ENCODE measurements at regions not wholly inside any gene's neighbourhood (a gene's known extent, or its start where the extent isn't known, plus 50 kb on each side); places are given as distances from the start of the nearest gene placed in this dataset.

DNA sequence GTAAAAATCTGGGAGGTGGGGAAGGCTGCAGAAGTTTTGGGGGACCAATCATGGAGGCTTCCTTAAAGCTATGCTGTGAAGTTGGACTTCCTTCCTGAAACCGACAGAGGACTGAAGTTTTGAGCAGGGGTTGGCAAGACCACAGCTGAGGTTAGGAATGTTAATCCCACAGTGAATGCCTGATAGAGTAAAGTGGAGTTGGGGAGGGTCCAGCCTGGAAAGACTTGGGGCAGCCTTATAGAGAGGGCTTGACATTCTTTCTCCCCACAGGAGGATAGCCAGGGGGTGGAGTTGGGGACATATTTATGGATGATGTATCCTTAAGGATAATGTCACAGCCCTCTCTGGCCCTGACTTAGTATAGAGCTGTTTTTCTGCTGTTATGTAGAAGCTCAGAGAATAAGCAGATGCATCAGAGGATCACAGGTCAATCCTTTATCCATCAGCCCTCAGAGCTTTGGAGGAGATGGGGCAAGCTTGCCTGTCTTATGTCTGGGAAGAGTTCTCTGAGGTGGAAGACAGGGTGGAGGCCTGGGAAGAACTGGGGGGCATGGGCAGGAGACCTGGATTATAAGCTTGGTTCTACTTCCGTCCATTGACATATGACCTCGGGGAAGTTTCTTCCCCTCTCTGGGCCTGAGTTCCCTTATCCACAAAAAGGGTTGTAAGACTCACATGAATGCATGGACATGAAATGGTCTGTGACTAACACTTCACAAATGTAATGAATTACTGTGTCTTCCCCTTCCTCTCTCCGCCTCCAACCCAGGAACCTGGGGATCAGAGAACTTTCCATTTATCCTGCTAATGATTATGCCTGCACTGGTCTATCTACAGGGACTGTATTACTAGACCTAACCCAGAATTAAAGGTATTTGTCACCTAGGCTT, 317.8 kb downstream of the MIAT start:
- intact Hi-C loops (cut with DNase I): no loop called here
- H3K36me3 ChIP-seq: no peaks in the 10 kb centered on the region
- TF ChIP-seq, protein P1, sequence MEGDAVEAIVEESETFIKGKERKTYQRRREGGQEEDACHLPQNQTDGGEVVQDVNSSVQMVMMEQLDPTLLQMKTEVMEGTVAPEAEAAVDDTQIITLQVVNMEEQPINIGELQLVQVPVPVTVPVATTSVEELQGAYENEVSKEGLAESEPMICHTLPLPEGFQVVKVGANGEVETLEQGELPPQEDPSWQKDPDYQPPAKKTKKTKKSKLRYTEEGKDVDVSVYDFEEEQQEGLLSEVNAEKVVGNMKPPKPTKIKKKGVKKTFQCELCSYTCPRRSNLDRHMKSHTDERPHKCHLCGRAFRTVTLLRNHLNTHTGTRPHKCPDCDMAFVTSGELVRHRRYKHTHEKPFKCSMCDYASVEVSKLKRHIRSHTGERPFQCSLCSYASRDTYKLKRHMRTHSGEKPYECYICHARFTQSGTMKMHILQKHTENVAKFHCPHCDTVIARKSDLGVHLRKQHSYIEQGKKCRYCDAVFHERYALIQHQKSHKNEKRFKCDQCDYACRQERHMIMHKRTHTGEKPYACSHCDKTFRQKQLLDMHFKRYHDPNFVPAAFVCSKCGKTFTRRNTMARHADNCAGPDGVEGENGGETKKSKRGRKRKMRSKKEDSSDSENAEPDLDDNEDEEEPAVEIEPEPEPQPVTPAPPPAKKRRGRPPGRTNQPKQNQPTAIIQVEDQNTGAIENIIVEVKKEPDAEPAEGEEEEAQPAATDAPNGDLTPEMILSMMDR (IDR thresholded peaks at IDR 0.05): no peak
- TF ChIP-seq POLR2AphosphoS5 (IDR thresholded peaks at IDR 0.05; ENCODE audit: insufficient read depth in 1 of 2, low read depth in 1 of 2) (no peak), POLR2A (IDR thresholded peaks at IDR 0.05) (no peak)
- no peak overlapping the region for H3K27ac ChIP-seq
- no peaks in the 10 kb centered on the region for H3K4me1 ChIP-seq
- no peak overlapping the region for H3K4me3 ChIP-seq
- no peaks in the 10 kb centered on the region for H3K27me3 ChIP-seq
- no peaks in the 10 kb centered on the region for H3K9me3 ChIP-seq
- DNase-seq (ENCODE audit: extremely low spot score in 2 of 2): no peak

GRCh38 chr22:26975865-26976264, 318.5 kb downstream of the MIAT start:
- intact Hi-C loops (cut with DNase I): no loop called here
- TF ChIP-seq POLR2AphosphoS5 (IDR thresholded peaks at IDR 0.05; ENCODE audit: insufficient read depth in 1 of 2, low read depth in 1 of 2) (no peak), POLR2A (IDR thresholded peaks at IDR 0.05) (no peak)
- TF ChIP-seq, protein P1 (IDR thresholded peaks at IDR 0.05): no peak
- H3K27me3 ChIP-seq: no peaks in the 10 kb centered on the region
- H3K36me3 ChIP-seq: no peaks in the 10 kb centered on the region
- DNase-seq (ENCODE audit: extremely low spot score in 2 of 2): no peak
- H3K9me3 ChIP-seq: no peaks in the 10 kb centered on the region
- no peaks in the 10 kb centered on the region for H3K4me1 ChIP-seq
- H3K27ac ChIP-seq: no peak overlapping the region
- H3K4me3 ChIP-seq: no peak overlapping the region

- H3K4me3 ChIP-seq: no peak overlapping the region
- no peaks in the 10 kb centered on the region for H3K4me1 ChIP-seq
- TF ChIP-seq, protein P1 (IDR thresholded peaks at IDR 0.05): no peak
- intact Hi-C loops (cut with DNase I): no loop called here
- H3K27me3 ChIP-seq: no peaks in the 10 kb centered on the region
- no peak overlapping the region for H3K27ac ChIP-seq
- H3K9me3 ChIP-seq: no peaks in the 10 kb centered on the region
- H3K36me3 ChIP-seq: no peaks in the 10 kb centered on the region
- DNase-seq (ENCODE audit: extremely low spot score in 2 of 2): no peak
Observed at GRCh38 chr22:26977741-26978376, 320.5 kb downstream of the MIAT start.

- DNase-seq (ENCODE audit: extremely low spot score in 2 of 2): no peak
- Histone ChIP-seq H3K36me3 (no peaks in the 10 kb centered on the region), H3K27me3 (no peaks in the 10 kb centered on the region), H3K9me3 (no peaks in the 10 kb centered on the region), H3K27ac (no peak overlapping the region), H3K4me3 (no peak overlapping the region), H3K4me1 (no peaks in the 10 kb centered on the region)
- intact Hi-C loops (cut with DNase I): no loop called here
- TF ChIP-seq POLR2A (IDR thresholded peaks at IDR 0.05) (no peak), POLR2AphosphoS5 (IDR thresholded peaks at IDR 0.05; ENCODE audit: insufficient read depth in 1 of 2, low read depth in 1 of 2) (no peak)
- TF ChIP-seq, protein P1 (IDR thresholded peaks at IDR 0.05): no peak
Observed at GRCh38 chr22:26979294-26979693, 321.9 kb downstream of the MIAT start.

DNA sequence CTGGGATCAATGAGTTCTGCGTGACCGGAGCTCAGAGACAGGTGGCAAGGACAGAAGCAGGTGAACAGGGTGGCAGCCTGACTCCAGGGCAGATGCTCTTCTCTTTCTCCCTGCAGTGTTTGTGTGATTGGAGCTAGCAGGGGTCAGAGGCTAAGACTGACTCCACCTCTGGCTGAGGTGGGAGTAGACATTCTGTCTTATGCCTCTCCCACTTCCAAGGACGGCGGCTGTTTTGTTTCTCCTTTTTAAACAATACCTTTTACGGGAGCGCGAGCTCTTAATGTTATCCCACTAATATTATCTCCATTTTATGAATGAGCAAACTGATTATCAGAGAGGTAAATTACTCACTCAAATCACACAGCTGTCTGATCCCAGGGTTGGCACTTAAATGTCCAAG, 323.7 kb downstream of the MIAT start:
- TF ChIP-seq, protein P1 (IDR thresholded peaks at IDR 0.05): no peak
- no peak for TF ChIP-seq POLR2AphosphoS5 (IDR thresholded peaks at IDR 0.05; ENCODE audit: insufficient read depth in 1 of 2, low read depth in 1 of 2)
- TF ChIP-seq POLR2A (IDR thresholded peaks at IDR 0.05): no peak
- Histone ChIP-seq H3K36me3 (no peaks in the 10 kb centered on the region), H3K27ac (no peak overlapping the region), H3K27me3 (no peaks in the 10 kb centered on the region), H3K4me1 (no peaks in the 10 kb centered on the region), H3K4me3 (no peak overlapping the region), H3K9me3 (no peaks in the 10 kb centered on the region)
- no peak for DNase-seq (ENCODE audit: extremely low spot score in 2 of 2)
- intact Hi-C loops (cut with DNase I): no loop called here

Data from vagina (tissue), 2 donors.